ENCODE measurements at regions not wholly inside any gene's neighbourhood (a gene's known extent, or its start where the extent isn't known, plus 50 kb on each side); places are given as distances from the start of the nearest gene placed in this dataset.

GRCh38 chr4:114466299-114466698 lies 132.3 kb upstream of the UGT8 start:
- TF ChIP-seq, protein P1, sequence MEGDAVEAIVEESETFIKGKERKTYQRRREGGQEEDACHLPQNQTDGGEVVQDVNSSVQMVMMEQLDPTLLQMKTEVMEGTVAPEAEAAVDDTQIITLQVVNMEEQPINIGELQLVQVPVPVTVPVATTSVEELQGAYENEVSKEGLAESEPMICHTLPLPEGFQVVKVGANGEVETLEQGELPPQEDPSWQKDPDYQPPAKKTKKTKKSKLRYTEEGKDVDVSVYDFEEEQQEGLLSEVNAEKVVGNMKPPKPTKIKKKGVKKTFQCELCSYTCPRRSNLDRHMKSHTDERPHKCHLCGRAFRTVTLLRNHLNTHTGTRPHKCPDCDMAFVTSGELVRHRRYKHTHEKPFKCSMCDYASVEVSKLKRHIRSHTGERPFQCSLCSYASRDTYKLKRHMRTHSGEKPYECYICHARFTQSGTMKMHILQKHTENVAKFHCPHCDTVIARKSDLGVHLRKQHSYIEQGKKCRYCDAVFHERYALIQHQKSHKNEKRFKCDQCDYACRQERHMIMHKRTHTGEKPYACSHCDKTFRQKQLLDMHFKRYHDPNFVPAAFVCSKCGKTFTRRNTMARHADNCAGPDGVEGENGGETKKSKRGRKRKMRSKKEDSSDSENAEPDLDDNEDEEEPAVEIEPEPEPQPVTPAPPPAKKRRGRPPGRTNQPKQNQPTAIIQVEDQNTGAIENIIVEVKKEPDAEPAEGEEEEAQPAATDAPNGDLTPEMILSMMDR (IDR thresholded peaks at IDR 0.05; ENCODE audit: unreplicated experiment), result no peak
- Mint-ChIP-seq H3K4me3 (ENCODE audit: unreplicated experiment) (no peak overlapping the region), H3K9me3 (ENCODE audit: unreplicated experiment) (no peaks in the 10 kb centered on the region), H3K27ac (ENCODE audit: unreplicated experiment) (no peak overlapping the region), H3K4me1 (ENCODE audit: unreplicated experiment) (no peaks in the 10 kb centered on the region), H3K27me3 (ENCODE audit: unreplicated experiment) (no peaks in the 10 kb centered on the region), H3K36me3 (ENCODE audit: low read depth, unreplicated experiment) (no peaks in the 10 kb centered on the region)
- no peak for DNase-seq (ENCODE audit: low spot score)

DNA sequence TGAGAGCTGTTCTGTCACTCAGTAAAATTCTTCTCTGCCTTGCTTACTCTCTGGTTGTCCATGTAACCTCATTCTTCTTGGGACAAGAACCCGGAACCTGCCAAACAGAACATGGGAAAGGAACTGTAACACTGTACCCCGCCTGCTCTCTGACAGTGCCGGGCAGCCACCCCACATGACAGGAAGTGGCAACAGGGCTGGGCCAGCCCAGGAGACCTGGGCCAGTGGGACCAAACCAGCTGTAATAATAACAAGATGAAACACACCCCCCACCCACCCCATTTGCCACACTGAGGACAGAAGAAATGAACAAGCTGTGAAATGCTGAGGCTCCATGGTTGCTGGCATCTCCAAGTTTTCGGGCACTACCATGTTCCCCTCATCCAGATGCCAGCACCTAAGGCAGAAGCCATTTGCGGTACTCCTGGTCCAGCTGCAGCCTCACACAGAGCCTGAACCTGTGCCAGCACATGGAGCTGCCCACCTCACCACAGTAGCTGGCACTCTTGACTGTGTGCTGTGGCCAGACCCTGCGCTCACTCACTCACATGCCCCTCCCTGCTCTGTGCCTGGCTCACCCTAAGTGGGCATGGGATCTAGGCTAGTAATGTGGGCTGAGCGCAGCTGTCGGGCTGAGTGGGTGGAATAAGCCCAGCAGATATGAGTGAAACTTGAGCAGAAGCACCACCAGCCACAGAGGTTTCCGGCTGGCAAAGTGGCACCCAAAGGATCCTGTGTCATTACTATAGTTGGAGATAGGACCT lies 126.2 kb upstream of the UGT8 start:
- no peaks in the 10 kb centered on the region for H3K9me3 Mint-ChIP-seq (ENCODE audit: unreplicated experiment)
- no peak for DNase-seq (ENCODE audit: low spot score)
- no peaks in the 10 kb centered on the region for H3K4me1 Mint-ChIP-seq (ENCODE audit: unreplicated experiment)
- TF ChIP-seq, protein P1 (IDR thresholded peaks at IDR 0.05; ENCODE audit: unreplicated experiment), result no peak
- no peaks in the 10 kb centered on the region for H3K36me3 Mint-ChIP-seq (ENCODE audit: low read depth, unreplicated experiment)
- H3K27ac Mint-ChIP-seq (ENCODE audit: unreplicated experiment), result no peak overlapping the region
- no peaks in the 10 kb centered on the region for H3K27me3 Mint-ChIP-seq (ENCODE audit: unreplicated experiment)
- no peak overlapping the region for H3K4me3 Mint-ChIP-seq (ENCODE audit: unreplicated experiment)

DNA sequence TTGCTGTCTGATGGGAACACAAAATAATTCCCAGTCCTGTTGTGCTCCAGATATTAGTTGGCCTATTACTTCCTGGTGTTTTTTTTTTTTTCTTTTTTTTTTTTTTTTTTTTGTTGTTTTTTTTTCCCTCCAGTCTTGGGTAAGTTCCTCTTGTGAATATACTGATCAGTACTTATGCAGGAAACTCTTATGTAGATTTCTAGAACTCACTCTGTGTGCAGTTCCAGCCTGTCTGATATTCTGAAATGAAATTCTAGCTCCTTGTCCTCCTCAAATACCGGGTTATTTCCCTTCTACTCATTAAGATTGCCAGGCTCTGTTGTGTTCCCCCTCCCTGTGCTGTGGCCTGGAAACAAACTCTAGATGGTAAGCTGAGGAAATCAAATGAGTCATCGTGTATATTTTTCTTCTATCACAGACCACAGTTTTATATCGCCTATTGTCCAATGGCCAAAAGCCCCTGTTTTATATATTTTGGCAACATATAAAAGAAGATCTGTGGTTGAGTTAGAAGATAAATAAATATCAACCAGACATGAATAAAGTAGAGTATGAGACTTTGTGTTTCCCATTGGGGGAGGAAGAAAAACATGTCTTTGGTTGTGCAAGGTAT lies 124.3 kb upstream of the UGT8 start:
- Mint-ChIP-seq H3K4me3 (ENCODE audit: unreplicated experiment) (no peak overlapping the region), H3K4me1 (ENCODE audit: unreplicated experiment) (no peaks in the 10 kb centered on the region), H3K27ac (ENCODE audit: unreplicated experiment) (no peak overlapping the region), H3K36me3 (ENCODE audit: low read depth, unreplicated experiment) (no peaks in the 10 kb centered on the region), H3K9me3 (ENCODE audit: unreplicated experiment) (no peaks in the 10 kb centered on the region), H3K27me3 (ENCODE audit: unreplicated experiment) (no peaks in the 10 kb centered on the region)
- TF ChIP-seq, protein P1 (IDR thresholded peaks at IDR 0.05; ENCODE audit: unreplicated experiment), result no peak
- no peak for DNase-seq (ENCODE audit: low spot score)

DNA sequence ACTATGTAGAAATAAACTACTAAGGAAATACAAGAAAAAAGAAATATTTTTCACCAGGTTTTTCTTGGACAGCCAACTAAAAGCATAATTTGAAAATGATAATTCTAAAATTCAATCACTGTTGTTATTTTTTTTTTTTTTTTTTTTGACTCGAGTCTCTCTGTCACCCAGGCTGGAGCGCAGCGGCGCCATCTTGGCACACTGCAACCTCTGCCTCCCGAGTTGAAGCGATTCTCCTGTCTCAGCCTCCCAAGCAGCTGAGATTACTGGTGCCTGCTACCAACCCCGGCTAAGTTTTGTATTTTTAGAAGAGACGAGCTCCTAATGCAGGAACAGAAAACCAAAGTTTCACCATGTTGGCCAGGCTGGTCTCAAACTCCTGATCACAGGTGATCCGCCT lies 122.3 kb upstream of the UGT8 start:
- no peak for DNase-seq (ENCODE audit: low spot score)
- Mint-ChIP-seq H3K9me3 (ENCODE audit: unreplicated experiment) (no peaks in the 10 kb centered on the region), H3K36me3 (ENCODE audit: low read depth, unreplicated experiment) (no peaks in the 10 kb centered on the region), H3K4me1 (ENCODE audit: unreplicated experiment) (no peaks in the 10 kb centered on the region), H3K27ac (ENCODE audit: unreplicated experiment) (no peak overlapping the region), H3K27me3 (ENCODE audit: unreplicated experiment) (no peaks in the 10 kb centered on the region), H3K4me3 (ENCODE audit: unreplicated experiment) (no peak overlapping the region)
- TF ChIP-seq, protein P1 (IDR thresholded peaks at IDR 0.05; ENCODE audit: unreplicated experiment), result no peak

DNA sequence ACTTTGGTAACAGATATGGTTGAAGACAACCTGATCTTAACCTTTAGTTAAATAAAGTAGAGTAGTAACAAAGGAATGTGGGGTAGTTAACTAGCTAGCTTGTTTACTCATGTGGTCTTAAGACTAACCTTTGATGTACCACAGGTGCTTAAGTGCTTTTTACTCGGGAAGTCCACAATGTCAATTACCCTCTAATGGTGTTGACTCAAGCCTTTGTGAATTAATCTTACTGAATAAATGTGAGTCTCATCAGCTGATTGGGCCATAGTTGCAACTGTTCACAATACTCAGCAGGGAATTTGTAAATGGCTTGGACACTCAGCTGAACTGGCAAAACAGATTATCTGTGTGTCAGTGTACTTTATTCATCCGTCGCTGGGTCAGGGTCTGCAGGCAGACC lies 119.0 kb upstream of the UGT8 start:
- Mint-ChIP-seq H3K9me3 (ENCODE audit: unreplicated experiment) (no peaks in the 10 kb centered on the region), H3K4me3 (ENCODE audit: unreplicated experiment) (no peak overlapping the region), H3K27ac (ENCODE audit: unreplicated experiment) (no peak overlapping the region), H3K27me3 (ENCODE audit: unreplicated experiment) (no peaks in the 10 kb centered on the region), H3K4me1 (ENCODE audit: unreplicated experiment) (no peaks in the 10 kb centered on the region), H3K36me3 (ENCODE audit: low read depth, unreplicated experiment) (no peaks in the 10 kb centered on the region)
- TF ChIP-seq, protein P1 (IDR thresholded peaks at IDR 0.05; ENCODE audit: unreplicated experiment), result no peak
- DNase-seq (ENCODE audit: low spot score), result no peak
